B cell (primary cell): ENCODE measurements at regions not wholly inside any gene's neighbourhood (a gene's known extent, or its start where the extent isn't known, plus 50 kb on each side); places are given as distances from the start of the nearest gene placed in this dataset.

ENCODE experiments used
- EZH2 ChIP-seq: IDR thresholded peaks from 2 replicates; pipeline ENCODE4 v1.6.1; 2012; ENCODE audit warnings: borderline replicate concordance, low read depth, mild to moderate bottlenecking, moderate library complexity, low read length; ENCODE audit not compliant: insufficient read depth, poor library complexity, severe bottlenecking
- TF ChIP-seq, protein P1 (sequence below): fragments of 200-600 bp; IDR thresholded peaks from one replicate; pipeline ENCODE4 v1.8.0; 2022; ENCODE audit warnings: antibody characterized with exemption, mild to moderate bottlenecking

DNA sequence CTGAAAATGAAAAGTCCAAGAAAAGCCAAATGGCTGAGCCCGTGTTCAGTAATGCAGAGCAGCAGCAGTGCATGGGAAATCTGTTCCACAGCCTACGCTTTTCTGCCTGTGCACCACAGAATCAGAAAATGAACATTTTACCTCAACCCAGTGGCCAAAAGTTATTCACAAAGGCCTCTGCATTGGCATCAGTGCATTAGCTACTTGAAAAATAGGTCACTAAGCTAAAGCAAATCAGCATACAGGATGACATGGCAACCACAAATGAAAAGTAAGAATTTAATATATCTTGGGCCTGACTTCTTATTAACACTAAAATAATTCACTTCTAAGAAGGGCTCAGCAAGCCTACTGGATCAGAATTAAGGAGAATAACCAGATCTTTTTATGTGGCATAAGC, 1145.3 kb upstream of the CHAC2 start:
- TF ChIP-seq, protein P1, sequence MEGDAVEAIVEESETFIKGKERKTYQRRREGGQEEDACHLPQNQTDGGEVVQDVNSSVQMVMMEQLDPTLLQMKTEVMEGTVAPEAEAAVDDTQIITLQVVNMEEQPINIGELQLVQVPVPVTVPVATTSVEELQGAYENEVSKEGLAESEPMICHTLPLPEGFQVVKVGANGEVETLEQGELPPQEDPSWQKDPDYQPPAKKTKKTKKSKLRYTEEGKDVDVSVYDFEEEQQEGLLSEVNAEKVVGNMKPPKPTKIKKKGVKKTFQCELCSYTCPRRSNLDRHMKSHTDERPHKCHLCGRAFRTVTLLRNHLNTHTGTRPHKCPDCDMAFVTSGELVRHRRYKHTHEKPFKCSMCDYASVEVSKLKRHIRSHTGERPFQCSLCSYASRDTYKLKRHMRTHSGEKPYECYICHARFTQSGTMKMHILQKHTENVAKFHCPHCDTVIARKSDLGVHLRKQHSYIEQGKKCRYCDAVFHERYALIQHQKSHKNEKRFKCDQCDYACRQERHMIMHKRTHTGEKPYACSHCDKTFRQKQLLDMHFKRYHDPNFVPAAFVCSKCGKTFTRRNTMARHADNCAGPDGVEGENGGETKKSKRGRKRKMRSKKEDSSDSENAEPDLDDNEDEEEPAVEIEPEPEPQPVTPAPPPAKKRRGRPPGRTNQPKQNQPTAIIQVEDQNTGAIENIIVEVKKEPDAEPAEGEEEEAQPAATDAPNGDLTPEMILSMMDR: no peak
- TF ChIP-seq EZH2: no peak
